Mucosa of descending colon (tissue), 3 donors: ENCODE measurements at regions not wholly inside any gene's neighbourhood (a gene's known extent, or its start where the extent isn't known, plus 50 kb on each side); places are given as distances from the start of the nearest gene placed in this dataset.

Experiments used
- ATAC-seq: fragments of 200-7000 bp; cut with Tn5 transposase; one replicate; pipeline ENCODE4 v1.9.1; 2020; ENCODE audit warnings: mild to moderate bottlenecking, moderate library complexity
- DNase-seq, 3 donors: peaks; one replicate each; pipeline ENCODE4 v3.0.0-alpha.2; 2020
- H3K36me3 ChIP-seq: fragments of 200-600 bp; one replicate; pipeline ENCODE4 v1.8.0; 2021; ENCODE audit warnings: low read depth, mild to moderate bottlenecking
- H3K4me1 ChIP-seq: fragments of 200-600 bp; one replicate; pipeline ENCODE4 v1.8.0; 2021; ENCODE audit warnings: low read depth, mild to moderate bottlenecking
- H3K4me3 ChIP-seq: fragments of 200-600 bp; one replicate; pipeline ENCODE4 v1.8.0; 2021; ENCODE audit warnings: mild to moderate bottlenecking
- H3K9me3 ChIP-seq: fragments of 200-600 bp; one replicate; pipeline ENCODE4 v1.8.0; 2021; ENCODE audit warnings: mild to moderate bottlenecking
- CTCF ChIP-seq: fragments of 200-600 bp; IDR thresholded peaks from one replicate; pipeline ENCODE4 v1.8.0; 2022; ENCODE audit warnings: antibody characterized with exemption, mild to moderate bottlenecking
- intact Hi-C, 2 donors: fragments of 100-400 bp; cut with DNase I in 1 of 2; cut with micrococcal nuclease in 1 of 2; formaldehyde crosslinking; loops; one replicate each; pipeline versions ENCODE4 v1.11.0 to v1.11.1; 2022; cut with DNase I, micrococcal nuclease
- donor health status: DM: no; HTN: no; CAD: no; lungs with moderate emphysema.
- donor health status: DM: no; HTN: no; CAD: no.
- donor health status: DM: no; HTN: yes; CAD: no.

- no peak for ATAC-seq
- no peaks in the 10 kb centered on the region for H3K36me3 ChIP-seq
- no peak for TF ChIP-seq CTCF
- DNase-seq = no peak
- intact Hi-C loops = no loop called here
- H3K4me3 ChIP-seq = no peak overlapping the region
- peaks cover 2% of the 10 kb centered on the region for H3K9me3 ChIP-seq
- no peaks in the 10 kb centered on the region for H3K4me1 ChIP-seq
Measured at GRCh38 chr4:19631814-19632213, 619.9 kb upstream of the SLIT2 start.

- TF ChIP-seq CTCF = no peak
- no peaks in the 10 kb centered on the region for H3K4me1 ChIP-seq
- ATAC-seq (no peak), DNase-seq (no peak)
- no peaks in the 10 kb centered on the region for H3K36me3 ChIP-seq
- no peak overlapping the region for H3K4me3 ChIP-seq
- intact Hi-C loops = no loop called here
- no peaks in the 10 kb centered on the region for H3K9me3 ChIP-seq
Measured at GRCh38 chr4:19623866-19624265, 627.8 kb upstream of the SLIT2 start.

- Histone ChIP-seq H3K4me1 (no peaks in the 10 kb centered on the region), H3K36me3 (no peaks in the 10 kb centered on the region), H3K4me3 (no peak overlapping the region), H3K9me3 (peaks cover 9% of the 10 kb centered on the region)
- ATAC-seq = no peak
- DNase-seq = no peak
- TF ChIP-seq CTCF = no peak
- intact Hi-C loops = no loop called here
Measured at GRCh38 chr4:19615086-19615689, 636.5 kb upstream of the SLIT2 start.

GRCh38 chr4:19614171-19614570 is 637.5 kb upstream of the SLIT2 start:
- ATAC-seq = no peak

GRCh38 chr4:19596342-19596741 is 655.4 kb upstream of the SLIT2 start:
- no peak overlapping the region for H3K4me3 ChIP-seq
- intact Hi-C loops = no loop called here
- ATAC-seq (no peak), DNase-seq (no peak)
- no peaks in the 10 kb centered on the region for H3K36me3 ChIP-seq
- no peaks in the 10 kb centered on the region for H3K9me3 ChIP-seq
- TF ChIP-seq CTCF = no peak
- H3K4me1 ChIP-seq = no peaks in the 10 kb centered on the region

More at GRCh38 chr4:19614171-19614570, 637.5 kb upstream of the SLIT2 start:
- Histone ChIP-seq H3K36me3 (no peaks in the 10 kb centered on the region), H3K9me3 (peaks cover 16% of the 10 kb centered on the region), H3K4me1 (no peaks in the 10 kb centered on the region), H3K4me3 (no peak overlapping the region)
- intact Hi-C loops = no loop called here
- DNase-seq = no peak
- no peak for TF ChIP-seq CTCF

- Histone ChIP-seq H3K4me3 (no peak overlapping the region), H3K4me1 (no peaks in the 10 kb centered on the region), H3K36me3 (no peaks in the 10 kb centered on the region), H3K9me3 (no peaks in the 10 kb centered on the region)
- intact Hi-C loops = no loop called here
- DNase-seq = no peak
- no peak for ATAC-seq
- TF ChIP-seq CTCF = no peak
Measured at GRCh38 chr4:19592391-19592790, 659.3 kb upstream of the SLIT2 start.
